DND-41 (cell line): ENCODE measurements at regions not wholly inside any gene's neighbourhood (a gene's known extent, or its start where the extent isn't known, plus 50 kb on each side); places are given as distances from the start of the nearest gene placed in this dataset.

ENCODE experiments used
- EZH2 ChIP-seq: IDR thresholded peaks from 3 replicates; pipeline ENCODE4 v1.6.1; 2012; ENCODE audit warnings: borderline replicate concordance, low read depth, mild to moderate bottlenecking, moderate library complexity, low read length, inconsistent platforms; ENCODE audit not compliant: severe bottlenecking
- TF ChIP-seq, protein P1 (sequence below): IDR thresholded peaks from 2 replicates; pipeline ENCODE4 v1.5.1; 2012; ENCODE audit warnings: borderline replicate concordance, low read length, moderate library complexity, mild to moderate bottlenecking; ENCODE audit not compliant: poor library complexity, severe bottlenecking; ENCODE audit errors: extremely low read depth

DNA sequence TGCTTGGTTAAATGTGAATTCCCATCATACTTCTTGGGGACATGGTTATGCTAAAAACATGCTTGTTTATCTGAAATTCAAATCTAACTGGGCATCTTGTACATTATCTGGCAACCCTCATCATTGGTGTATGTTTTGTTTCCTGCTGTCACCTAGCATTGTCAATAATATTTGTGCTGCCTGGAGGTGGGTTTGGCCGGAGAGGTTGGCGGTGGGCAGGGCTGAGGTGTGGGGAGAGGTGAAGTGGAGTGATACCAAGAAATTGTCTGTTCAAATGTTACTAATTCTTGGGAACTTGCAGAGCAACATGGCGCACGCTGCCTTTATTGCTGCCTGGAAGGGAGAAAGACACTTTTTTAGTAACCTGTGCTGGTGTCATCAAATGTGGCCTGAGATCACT lies 280.5 kb downstream of the VRK1 start:
- TF ChIP-seq, protein P1, sequence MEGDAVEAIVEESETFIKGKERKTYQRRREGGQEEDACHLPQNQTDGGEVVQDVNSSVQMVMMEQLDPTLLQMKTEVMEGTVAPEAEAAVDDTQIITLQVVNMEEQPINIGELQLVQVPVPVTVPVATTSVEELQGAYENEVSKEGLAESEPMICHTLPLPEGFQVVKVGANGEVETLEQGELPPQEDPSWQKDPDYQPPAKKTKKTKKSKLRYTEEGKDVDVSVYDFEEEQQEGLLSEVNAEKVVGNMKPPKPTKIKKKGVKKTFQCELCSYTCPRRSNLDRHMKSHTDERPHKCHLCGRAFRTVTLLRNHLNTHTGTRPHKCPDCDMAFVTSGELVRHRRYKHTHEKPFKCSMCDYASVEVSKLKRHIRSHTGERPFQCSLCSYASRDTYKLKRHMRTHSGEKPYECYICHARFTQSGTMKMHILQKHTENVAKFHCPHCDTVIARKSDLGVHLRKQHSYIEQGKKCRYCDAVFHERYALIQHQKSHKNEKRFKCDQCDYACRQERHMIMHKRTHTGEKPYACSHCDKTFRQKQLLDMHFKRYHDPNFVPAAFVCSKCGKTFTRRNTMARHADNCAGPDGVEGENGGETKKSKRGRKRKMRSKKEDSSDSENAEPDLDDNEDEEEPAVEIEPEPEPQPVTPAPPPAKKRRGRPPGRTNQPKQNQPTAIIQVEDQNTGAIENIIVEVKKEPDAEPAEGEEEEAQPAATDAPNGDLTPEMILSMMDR = no peak
- no peak for TF ChIP-seq EZH2
